WTC11 (cell line): ENCODE measurements at regions not wholly inside any gene's neighbourhood (a gene's known extent, or its start where the extent isn't known, plus 50 kb on each side); places are given as distances from the start of the nearest gene placed in this dataset.
"Not testable (repeated sequence)": the region's sequence is repeated elsewhere in the genome, so short reads cannot be mapped to it uniquely, and the experiment has no call there.

ENCODE experiments used
- ATF1 ChIP-seq: sonication (generic); formaldehyde crosslinking; IDR thresholded peaks from 2 replicates; pipeline ENCODE4 v1.8.1; 2023; ENCODE audit warnings: mild to moderate bottlenecking, moderate library complexity, missing genetic modification reagents
- ATF2 ChIP-seq: sonication (generic); formaldehyde crosslinking; IDR thresholded peaks from 2 replicates; pipeline ENCODE4 v1.8.1; 2022; ENCODE audit warnings: low read depth, missing genetic modification reagents, borderline replicate concordance
- CTCF ChIP-seq: fragments of 200-600 bp; IDR thresholded peaks from 2 replicates; pipeline ENCODE4 v1.8.0; 2022; ENCODE audit warnings: antibody characterized with exemption
- FOXP1 ChIP-seq: sonication (generic); formaldehyde crosslinking; IDR thresholded peaks from 2 replicates; pipeline ENCODE4 v1.8.0; 2022; ENCODE audit warnings: missing genetic modification reagents, mild to moderate bottlenecking, moderate library complexity, borderline replicate concordance
- MAX ChIP-seq: sonication (generic); formaldehyde crosslinking; IDR thresholded peaks from 2 replicates; pipeline ENCODE4 v1.8.0; 2022; ENCODE audit warnings: mild to moderate bottlenecking, missing genetic modification reagents
- NFYB ChIP-seq: sonication (generic); formaldehyde crosslinking; conservative IDR thresholded peaks from 2 replicates; pipeline ENCODE4 v1.8.0; 2022; ENCODE audit warnings: low read depth, missing genetic modification reagents
- TCF7 ChIP-seq: sonication (generic); formaldehyde crosslinking; IDR thresholded peaks from 2 replicates; pipeline ENCODE4 v1.8.0; 2022; ENCODE audit warnings: mild to moderate bottlenecking, low read depth, missing genetic modification reagents, moderate library complexity
- TEAD1 ChIP-seq: sonication (generic); formaldehyde crosslinking; IDR thresholded peaks from 2 replicates; pipeline ENCODE4 v1.8.0; 2022; ENCODE audit warnings: mild to moderate bottlenecking, missing genetic modification reagents
- ZBTB21 ChIP-seq: sonication (generic); formaldehyde crosslinking; IDR thresholded peaks from 2 replicates; pipeline ENCODE4 v1.8.1; 2023; ENCODE audit warnings: mild to moderate bottlenecking, missing genetic modification reagents, borderline replicate concordance
- ZNF423 ChIP-seq: fragments of 250-450 bp; sonication (Bioruptor Pico); IDR thresholded peaks from 2 replicates; pipeline ENCODE4 v2.1.2; 2022; ENCODE audit warnings: mild to moderate bottlenecking, moderate library complexity

GRCh38 chr4:30148828-30149227 lies 571.3 kb upstream of the PCDH7 start:
- TF ChIP-seq CTCF; TCF7 (CRISPR knock-in tag); ATF1 (CRISPR knock-in tag); ZNF423 (CRISPR knock-in tag); ATF2 (CRISPR knock-in tag); ZBTB21; NFYB (CRISPR knock-in tag); MAX; FOXP1 (CRISPR knock-in tag); TEAD1 (CRISPR knock-in tag): not testable (repeated sequence)
